ENCODE measurements at regions not wholly inside any gene's neighbourhood (a gene's known extent, or its start where the extent isn't known, plus 50 kb on each side); places are given as distances from the start of the nearest gene placed in this dataset.

DNA sequence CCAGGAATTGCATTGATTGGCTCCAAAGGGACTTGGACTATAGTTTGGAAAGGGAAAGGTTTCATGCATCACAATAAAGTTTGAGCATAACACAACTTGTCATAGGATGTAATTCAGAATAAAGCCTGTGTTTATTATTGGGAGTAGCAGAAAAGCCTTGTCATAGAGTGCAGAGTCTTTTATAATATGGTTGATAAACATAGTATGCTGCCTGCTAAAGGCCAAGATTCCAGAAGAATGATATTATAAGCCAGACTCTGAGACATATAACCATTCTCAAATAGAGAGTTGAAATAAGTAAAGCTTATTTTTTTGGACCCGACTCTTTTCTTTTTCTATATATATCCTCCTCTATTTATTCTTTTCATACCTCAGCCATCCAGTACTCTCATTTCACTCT is 207.3 kb downstream of the LRIG3 start:
- H3K4me1 ChIP-seq (ENCODE audit: insufficient read depth, low read length, severe bottlenecking), result no peaks in the 10 kb centered on the region
- H3K4me3 ChIP-seq (ENCODE audit: low read depth, low read length, poor library complexity, severe bottlenecking), result no peak overlapping the region
- no peak overlapping the region for H2AFZ ChIP-seq (ENCODE audit: low read length)
- H3K4me2 ChIP-seq (ENCODE audit: low read length), result no peak overlapping the region
- H3K9me2 ChIP-seq (ENCODE audit: low read depth, low read length), result no peaks in the 10 kb centered on the region
- no peaks in the 10 kb centered on the region for H4K20me1 ChIP-seq (ENCODE audit: insufficient read depth, low read length)
- no peaks in the 10 kb centered on the region for H3K36me3 ChIP-seq (ENCODE audit: insufficient read depth, low read length)
- no peak overlapping the region for H3K27ac ChIP-seq (ENCODE audit: low read depth, low read length, poor library complexity, severe bottlenecking)
- H3K27me3 ChIP-seq (ENCODE audit: insufficient read depth, low read length), result no peaks in the 10 kb centered on the region
- H3K9ac ChIP-seq (ENCODE audit: low read length), result no peak overlapping the region
- H3K9me3 ChIP-seq (ENCODE audit: low read length), result no peaks in the 10 kb centered on the region
- no peaks in the 10 kb centered on the region for H3F3A ChIP-seq (ENCODE audit: insufficient read depth, low read length)
- H3K79me2 ChIP-seq (ENCODE audit: insufficient read depth, low read length), result no peaks in the 10 kb centered on the region
- TF ChIP-seq EZH2 (IDR thresholded peaks at IDR 0.05; ENCODE audit: borderline replicate concordance, low read length), result no peak
- TF ChIP-seq, protein P1, sequence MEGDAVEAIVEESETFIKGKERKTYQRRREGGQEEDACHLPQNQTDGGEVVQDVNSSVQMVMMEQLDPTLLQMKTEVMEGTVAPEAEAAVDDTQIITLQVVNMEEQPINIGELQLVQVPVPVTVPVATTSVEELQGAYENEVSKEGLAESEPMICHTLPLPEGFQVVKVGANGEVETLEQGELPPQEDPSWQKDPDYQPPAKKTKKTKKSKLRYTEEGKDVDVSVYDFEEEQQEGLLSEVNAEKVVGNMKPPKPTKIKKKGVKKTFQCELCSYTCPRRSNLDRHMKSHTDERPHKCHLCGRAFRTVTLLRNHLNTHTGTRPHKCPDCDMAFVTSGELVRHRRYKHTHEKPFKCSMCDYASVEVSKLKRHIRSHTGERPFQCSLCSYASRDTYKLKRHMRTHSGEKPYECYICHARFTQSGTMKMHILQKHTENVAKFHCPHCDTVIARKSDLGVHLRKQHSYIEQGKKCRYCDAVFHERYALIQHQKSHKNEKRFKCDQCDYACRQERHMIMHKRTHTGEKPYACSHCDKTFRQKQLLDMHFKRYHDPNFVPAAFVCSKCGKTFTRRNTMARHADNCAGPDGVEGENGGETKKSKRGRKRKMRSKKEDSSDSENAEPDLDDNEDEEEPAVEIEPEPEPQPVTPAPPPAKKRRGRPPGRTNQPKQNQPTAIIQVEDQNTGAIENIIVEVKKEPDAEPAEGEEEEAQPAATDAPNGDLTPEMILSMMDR (IDR thresholded peaks at IDR 0.05; ENCODE audit: low read length), result no peak

DNA sequence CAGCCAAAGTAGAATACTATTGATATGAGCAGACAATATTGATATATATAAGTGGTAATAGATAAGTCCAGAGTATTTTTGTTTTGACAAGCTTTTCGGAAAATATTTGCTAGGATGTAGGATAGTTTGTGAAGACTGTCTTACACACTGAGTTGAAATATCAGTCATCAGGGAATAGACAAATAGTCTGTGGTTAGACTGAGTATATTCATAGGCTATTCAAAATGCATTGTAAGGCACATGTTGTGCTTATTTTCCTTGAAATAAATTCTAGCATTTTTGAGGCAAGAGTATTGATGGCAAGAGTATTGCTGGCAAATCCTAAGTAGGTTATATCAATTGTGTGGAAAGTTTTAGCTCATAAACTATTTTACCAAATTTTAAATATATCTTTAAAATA is 201.1 kb downstream of the LRIG3 start:
- Histone ChIP-seq H3K36me3 (ENCODE audit: insufficient read depth, low read length) (no peaks in the 10 kb centered on the region), H3K4me3 (ENCODE audit: low read depth, low read length, poor library complexity, severe bottlenecking) (no peak overlapping the region), H3F3A (ENCODE audit: insufficient read depth, low read length) (no peaks in the 10 kb centered on the region), H2AFZ (ENCODE audit: low read length) (no peak overlapping the region), H3K4me2 (ENCODE audit: low read length) (no peak overlapping the region), H3K79me2 (ENCODE audit: insufficient read depth, low read length) (no peaks in the 10 kb centered on the region), H3K27me3 (ENCODE audit: insufficient read depth, low read length) (no peaks in the 10 kb centered on the region), H3K9ac (ENCODE audit: low read length) (no peak overlapping the region), H3K4me1 (ENCODE audit: insufficient read depth, low read length, severe bottlenecking) (no peaks in the 10 kb centered on the region), H3K9me3 (ENCODE audit: low read length) (no peaks in the 10 kb centered on the region), H3K27ac (ENCODE audit: low read depth, low read length, poor library complexity, severe bottlenecking) (no peak overlapping the region), H4K20me1 (ENCODE audit: insufficient read depth, low read length) (no peaks in the 10 kb centered on the region), H3K9me2 (ENCODE audit: low read depth, low read length) (no peaks in the 10 kb centered on the region)
- no peak for TF ChIP-seq EZH2 (IDR thresholded peaks at IDR 0.05; ENCODE audit: borderline replicate concordance, low read length)
- TF ChIP-seq, protein P1 (IDR thresholded peaks at IDR 0.05; ENCODE audit: low read length), result no peak

DNA sequence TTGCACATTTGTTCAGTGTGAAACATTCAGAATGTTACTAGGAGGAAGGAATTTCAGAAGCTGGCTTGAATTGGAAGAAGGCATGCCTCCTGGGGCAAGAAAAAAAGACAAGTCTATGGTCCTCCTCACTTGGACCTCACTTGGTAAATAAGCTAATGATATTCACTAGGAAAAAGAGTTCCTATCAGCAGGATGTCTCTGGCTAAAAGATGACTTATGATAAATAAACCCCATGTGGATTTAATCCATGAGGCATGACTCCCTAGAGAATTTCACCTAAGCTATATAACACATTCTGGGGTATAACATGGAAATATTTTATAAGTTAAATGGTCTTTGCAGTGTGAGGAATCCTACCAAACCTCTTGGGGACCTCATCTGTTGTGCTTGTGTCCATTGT is 199.9 kb downstream of the LRIG3 start:
- Histone ChIP-seq H3K36me3 (ENCODE audit: insufficient read depth, low read length) (no peaks in the 10 kb centered on the region), H3K79me2 (ENCODE audit: insufficient read depth, low read length) (no peaks in the 10 kb centered on the region), H3K4me1 (ENCODE audit: insufficient read depth, low read length, severe bottlenecking) (no peaks in the 10 kb centered on the region), H3K9me2 (ENCODE audit: low read depth, low read length) (no peaks in the 10 kb centered on the region), H3K4me2 (ENCODE audit: low read length) (no peak overlapping the region), H3K9ac (ENCODE audit: low read length) (no peak overlapping the region), H4K20me1 (ENCODE audit: insufficient read depth, low read length) (no peaks in the 10 kb centered on the region), H3K9me3 (ENCODE audit: low read length) (no peaks in the 10 kb centered on the region), H3K27me3 (ENCODE audit: insufficient read depth, low read length) (no peaks in the 10 kb centered on the region), H3F3A (ENCODE audit: insufficient read depth, low read length) (no peaks in the 10 kb centered on the region), H2AFZ (ENCODE audit: low read length) (no peak overlapping the region), H3K27ac (ENCODE audit: low read depth, low read length, poor library complexity, severe bottlenecking) (no peak overlapping the region), H3K4me3 (ENCODE audit: low read depth, low read length, poor library complexity, severe bottlenecking) (no peak overlapping the region)
- TF ChIP-seq, protein P1 (IDR thresholded peaks at IDR 0.05; ENCODE audit: low read length), result no peak
- no peak for TF ChIP-seq EZH2 (IDR thresholded peaks at IDR 0.05; ENCODE audit: borderline replicate concordance, low read length)
